HTR-8/SVneo (cell line): ENCODE measurements at regions not wholly inside any gene's neighbourhood (a gene's known extent, or its start where the extent isn't known, plus 50 kb on each side); places are given as distances from the start of the nearest gene placed in this dataset.
"Not testable (repeated sequence)": the region's sequence is repeated elsewhere in the genome, so short reads cannot be mapped to it uniquely, and the experiment has no call there.

Experiments
- DNase-seq: peaks from one replicate; pipeline ENCODE4 v3.0.0; 2011; ENCODE audit warnings: low spot score, mixed read lengths; ENCODE audit not compliant: insufficient read length
- FAIRE-seq: peaks from 2 replicates; lab custom pipeline; 2011; peaks lifted over from hg19 to GRCh38; lab: Jason Lieb, UNC

DNA sequence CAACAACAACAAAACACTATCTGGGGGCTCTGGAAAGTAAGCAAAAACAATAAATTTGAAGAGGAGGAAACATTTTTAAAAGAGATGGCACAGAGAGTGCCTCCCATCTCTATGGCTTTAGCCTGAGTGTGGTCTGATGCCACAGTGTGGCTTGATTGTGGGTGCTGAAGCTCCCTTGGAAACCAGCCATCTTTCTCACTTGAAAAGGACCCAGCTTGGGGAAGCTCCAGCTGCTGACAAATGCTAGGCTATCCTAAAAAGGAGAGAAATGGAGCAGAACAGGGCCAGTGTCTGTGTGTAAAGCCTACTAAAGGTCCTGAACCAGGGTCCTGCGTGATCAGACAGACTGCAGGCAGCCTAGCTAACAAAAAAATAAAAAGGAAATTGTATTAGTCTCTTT lies 642.0 kb upstream of the PTBP2 start:
- FAIRE-seq, result no peak
- no peak for DNase-seq

DNA sequence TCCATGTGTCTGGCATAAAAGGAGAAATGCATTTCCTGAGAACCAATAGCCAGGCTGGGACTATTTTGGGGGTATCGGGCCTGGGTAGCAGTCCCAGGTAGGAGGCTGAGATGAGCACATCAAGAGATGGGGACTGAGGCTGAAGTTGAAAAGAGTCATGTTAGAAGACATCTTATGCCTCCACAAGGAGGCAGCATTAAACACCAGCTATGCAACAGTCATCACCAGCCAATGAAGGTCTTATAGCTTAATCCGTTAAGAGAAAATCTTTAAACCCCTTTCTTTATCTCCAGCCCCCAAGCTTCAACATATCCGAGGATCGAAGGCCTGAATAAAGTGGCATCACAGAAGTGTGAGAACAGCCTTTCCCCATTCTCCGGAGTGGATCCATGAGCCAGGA lies 640.7 kb upstream of the PTBP2 start:
- FAIRE-seq (no peak), DNase-seq (no peak)

DNA sequence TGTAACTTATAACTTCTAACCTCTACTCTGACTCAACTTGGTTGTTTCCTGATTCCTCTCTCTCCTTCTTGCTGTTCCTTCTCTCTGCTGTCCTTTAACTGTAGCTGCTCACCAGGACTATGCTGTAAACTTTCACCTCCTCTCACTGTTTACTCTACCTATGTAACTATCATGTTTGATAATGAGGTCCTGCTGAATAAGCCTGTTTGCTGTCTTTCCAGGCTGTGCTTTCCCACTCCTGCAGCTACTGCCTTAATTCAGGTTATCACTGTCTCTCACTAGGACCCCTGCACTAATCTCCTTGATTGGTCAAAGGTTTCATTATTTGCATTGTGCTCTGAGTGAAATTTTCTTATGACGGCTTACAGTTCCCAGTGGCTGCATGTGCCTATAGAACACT lies 633.9 kb upstream of the PTBP2 start:
- FAIRE-seq, result no peak
- no peak for DNase-seq

DNA sequence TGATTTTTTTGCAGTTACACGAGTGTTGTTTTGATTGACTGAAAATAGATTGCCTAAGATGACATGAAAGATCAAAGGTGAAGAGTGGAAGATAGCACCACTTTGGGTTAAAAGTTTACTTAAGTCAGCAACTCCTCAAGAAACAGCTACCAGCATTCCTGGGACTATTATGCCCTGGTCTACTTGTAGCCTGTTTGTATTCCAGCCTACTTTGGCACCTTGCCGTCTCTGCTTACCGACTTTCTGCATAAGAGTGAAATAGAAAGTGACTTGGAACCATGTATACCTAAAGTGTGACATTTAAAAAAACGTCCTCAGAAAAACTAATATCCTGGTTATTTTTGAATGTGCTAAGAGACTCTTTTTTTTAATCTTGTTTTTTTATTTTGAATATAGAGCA lies 631.5 kb upstream of the PTBP2 start:
- DNase-seq, result no peak
- FAIRE-seq, result no peak

DNA sequence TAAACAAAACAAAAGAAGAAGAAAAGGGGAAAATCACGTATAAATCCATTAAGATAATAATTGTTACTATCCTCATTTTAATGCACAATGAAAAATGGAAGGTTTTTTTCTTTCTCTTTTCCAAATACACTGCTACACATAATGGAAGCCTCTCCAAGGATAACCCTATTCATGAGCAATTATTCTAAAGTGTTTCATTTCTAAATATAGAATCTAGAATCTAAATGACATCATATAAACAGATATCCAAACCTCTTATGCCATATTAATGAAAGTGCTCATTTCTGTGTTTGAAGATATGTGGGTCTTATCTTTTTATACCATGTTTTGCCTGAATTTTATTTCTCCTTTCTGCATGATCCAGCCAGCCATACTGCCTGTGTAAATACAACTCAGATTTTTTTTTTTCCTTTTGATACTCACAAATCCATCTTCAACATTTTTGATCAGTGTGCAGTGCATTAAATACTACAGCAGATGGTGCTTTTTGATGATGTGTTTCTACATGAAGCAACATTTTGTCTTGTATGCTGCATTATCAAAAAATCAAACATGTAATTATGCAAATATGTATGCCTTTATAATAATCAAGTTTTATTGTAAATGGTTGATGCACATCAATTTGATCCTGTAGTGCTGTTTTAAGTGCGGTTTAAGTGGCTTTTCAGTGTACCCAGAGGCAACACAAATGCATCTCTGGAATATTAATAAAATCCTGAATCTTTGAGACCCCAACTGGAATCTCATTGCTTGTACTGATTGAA lies 625.6 kb upstream of the PTBP2 start:
- DNase-seq (no peak), FAIRE-seq (no peak)

DNA sequence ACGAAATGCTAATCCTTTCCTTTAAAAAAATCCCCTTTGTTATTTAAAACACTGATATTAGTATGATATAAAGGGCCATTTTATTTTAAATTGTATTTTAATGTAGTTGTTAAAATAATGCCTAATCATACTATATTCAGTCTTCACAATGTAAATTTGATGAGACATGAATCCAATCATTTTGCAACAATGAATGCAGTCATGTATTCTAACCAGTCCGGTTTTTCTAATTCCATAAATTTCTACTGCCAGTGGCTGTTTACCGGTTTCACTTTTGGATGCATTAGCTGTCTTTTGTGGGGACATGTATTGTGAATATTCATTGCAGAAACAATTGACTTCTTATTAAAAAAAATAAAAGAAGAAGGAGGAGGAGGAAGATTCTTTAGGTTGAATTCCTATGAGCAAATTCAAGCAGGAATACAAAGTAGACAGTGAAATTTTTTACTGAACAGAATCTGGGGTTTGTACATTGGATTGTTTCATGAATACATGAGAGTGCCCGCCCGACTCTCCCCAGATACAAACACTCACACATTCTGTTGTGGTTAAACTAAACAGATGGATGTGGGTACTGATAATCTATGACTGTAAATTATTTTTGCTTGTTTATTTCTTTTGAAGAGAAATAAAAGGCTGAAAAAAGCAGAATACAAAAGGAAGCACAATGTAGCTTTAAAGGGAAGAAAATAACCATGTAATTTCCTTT lies 624.8 kb upstream of the PTBP2 start:
- DNase-seq (no peak), FAIRE-seq (no peak)

DNA sequence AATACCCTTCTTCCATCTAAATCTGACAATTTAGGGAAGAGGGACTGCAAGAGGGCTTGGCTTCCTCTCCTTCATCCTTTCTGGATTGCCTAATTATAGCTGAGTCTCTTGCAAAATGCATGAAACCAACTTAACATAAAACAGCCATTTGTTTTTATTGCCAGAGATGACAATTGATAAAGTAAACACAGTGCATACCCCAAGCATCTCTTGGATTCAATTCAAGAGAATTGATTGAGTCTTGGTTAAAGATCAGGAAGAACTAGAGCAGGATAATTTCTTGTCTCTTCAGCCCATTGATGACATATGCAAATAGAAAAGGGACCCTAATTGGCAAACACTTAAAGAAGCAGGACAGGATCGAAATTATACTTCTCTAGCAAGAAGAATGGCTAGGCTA lies 617.1 kb upstream of the PTBP2 start:
- DNase-seq, result no peak
- no peak for FAIRE-seq

DNA sequence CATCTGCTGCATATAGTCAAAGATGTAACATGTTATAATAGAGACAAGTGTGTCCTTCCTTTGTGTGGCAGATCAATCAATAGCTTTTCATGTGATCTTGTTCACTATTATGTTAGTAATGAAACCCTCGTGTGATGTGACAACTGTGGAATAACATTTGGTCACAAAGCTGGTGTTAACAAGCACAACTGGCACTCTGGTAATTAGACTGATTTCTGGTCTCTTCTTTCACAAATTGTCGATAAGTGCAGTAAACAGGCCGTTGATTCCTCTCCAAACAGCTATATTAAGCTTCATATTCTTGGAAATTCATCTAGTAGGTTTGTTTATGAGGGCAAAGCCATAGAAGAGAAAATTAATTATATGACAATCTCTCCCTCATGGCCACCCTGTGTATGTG lies 616.7 kb upstream of the PTBP2 start:
- no peak for DNase-seq
- FAIRE-seq, result no peak

DNA sequence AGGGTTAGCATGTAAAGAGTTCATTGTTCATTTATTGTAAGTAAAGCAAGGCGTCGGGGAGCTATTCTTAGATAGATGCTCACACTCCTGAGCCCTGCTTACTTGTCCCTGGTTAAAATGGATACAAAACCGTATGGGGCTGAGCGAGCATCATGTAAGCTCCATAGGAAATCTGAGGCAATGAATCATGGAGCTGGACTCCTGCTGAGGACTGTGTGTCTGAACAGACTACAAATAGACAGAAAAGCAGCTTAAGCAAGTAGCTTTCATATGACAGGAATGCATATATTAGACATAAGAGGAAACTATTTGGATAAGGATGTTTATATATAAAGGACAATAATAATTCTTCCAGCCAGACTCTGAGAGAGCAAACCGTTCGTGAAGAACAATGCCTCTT lies 604.9 kb upstream of the PTBP2 start:
- DNase-seq, result no peak
- no peak for FAIRE-seq

DNA sequence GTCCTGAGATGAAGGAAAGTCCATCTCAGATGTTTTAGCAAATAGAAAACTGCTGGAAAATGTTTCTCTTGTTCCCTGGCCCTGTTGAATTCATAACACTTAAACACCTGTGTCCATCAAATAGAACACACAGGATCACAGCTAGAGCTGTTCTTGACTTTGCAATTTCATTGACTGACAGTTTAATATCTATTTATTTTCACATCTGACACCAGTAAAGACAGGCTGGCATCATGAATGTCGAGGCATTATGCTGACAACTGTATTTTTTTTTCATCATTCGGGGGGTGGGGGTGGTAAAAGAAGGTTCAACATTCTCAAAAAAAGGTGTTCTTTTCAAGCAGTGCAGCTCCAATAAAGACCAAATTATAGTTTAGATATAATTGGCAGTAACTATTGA lies 591.2 kb upstream of the PTBP2 start:
- FAIRE-seq, result no peak
- no peak for DNase-seq

DNA sequence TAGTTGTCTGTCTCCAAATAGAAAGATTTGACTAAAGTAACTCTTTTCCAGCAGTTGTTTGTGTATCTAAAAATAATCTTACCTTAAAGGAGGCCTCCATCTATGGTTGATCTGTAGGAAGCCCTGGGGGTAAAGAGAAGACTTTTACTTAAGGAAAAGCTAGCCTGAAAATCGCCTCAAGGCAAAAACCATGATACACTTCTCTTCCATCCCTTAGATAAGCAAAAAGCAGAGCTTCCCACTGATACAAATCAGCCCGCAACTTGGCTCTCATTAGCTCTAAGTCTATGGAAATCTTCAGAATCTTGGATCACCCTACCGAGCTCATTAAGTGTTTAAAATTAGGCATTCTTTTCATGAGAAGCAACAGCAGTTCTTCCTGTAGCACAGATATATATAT lies 576.9 kb upstream of the PTBP2 start:
- no peak for FAIRE-seq

DNA sequence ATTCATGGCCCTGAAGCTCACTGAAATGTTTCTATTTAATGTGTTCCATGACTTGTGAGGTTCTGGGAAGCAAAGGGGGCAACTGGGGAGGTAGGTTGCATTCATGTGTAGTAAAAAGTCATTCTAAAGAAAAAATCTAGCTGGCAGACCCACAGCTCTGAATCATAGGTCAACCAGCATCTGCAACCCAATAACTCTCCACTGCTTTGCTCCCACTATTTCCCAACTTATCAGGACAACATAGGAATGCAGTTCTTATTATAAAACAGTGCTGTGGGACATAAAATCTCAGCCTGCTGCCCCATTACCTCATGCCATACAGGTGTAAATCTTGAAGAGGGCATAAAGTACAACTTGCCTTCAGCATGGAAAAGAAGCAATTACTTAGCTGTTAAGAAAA lies 576.1 kb upstream of the PTBP2 start:
- DNase-seq (no peak), FAIRE-seq (no peak)

More for the DNA sequence above, 576.9 kb upstream of the PTBP2 start:
- DNase-seq, result no peak

DNA sequence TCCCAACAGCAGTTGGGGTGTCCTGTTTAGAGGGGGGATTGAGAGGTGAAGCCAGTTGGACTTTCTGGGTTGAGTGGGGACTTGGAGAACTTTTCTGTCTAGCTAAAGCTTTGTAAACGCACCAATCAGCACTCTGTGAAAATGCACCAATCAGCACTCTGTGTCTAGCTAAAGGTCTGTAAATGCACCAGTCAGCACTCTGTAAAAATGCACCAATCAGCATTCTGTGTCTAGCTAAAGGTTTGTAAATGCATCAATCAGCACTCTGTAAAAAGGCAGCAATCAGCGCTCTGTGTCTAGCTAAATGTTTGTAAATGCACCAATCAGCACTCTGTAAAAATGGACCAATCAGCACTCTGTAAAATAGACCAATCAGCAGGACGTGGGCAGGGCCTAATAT lies 568.6 kb upstream of the PTBP2 start:
- not testable (repeated sequence) for FAIRE-seq, DNase-seq

DNA sequence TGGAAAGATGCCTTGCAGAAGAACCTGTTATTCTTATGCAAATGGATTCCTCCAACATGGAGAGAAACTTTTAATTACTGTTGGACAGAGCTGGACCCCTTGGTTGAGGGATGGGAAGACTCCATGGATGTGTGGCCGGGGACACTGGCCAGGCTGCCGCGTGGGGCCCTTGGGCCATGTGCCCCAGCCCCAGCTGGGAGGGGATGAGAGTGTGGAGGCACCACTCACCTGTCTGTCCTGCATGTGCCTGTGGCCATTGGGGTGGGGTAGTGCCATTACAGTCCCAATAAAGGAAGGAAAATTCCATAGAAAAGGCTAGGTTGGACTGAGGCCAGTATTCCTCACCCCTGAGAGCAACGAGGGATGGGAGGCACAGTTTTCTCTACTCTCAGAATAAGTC lies 564.5 kb upstream of the PTBP2 start:
- DNase-seq, result no peak
- no peak for FAIRE-seq

DNA sequence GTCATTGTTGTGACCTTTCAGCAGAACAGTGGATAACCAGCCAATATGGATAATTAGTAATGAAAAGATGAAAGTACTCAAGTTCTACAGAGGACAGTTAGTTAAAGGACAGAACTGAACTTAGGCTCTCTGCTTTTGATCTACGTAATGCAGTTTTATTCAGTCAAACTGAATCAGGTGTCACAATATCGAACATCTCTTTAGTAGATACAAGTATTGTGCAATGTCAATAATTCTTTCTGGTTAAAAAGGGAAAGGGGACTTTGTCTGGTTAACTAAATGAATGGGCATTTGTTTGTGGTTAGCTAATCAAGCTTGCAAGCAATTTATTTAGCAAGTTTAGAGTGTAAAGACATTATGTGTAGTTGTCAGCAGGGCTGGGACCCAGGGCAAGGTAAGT lies 562.2 kb upstream of the PTBP2 start:
- DNase-seq (no peak), FAIRE-seq (no peak)

DNA sequence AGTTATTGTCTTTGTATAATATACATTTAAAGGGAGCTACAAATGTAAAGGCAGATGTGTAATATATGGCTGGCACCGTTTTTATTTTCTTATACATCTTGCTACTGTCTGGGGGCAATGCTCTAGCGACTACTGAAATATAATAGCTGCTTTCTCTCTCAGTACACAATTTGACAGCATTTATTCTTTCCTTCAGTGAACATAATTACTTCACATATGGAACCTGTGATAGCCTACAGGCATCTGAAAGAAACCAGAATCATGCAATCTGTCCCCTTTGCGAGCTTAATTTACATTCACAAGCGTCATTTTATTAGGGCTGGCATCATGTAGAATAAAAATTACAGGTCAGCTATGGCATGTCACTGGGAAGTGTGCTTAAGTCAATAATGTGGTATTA lies 557.5 kb upstream of the PTBP2 start:
- FAIRE-seq (no peak), DNase-seq (no peak)

DNA sequence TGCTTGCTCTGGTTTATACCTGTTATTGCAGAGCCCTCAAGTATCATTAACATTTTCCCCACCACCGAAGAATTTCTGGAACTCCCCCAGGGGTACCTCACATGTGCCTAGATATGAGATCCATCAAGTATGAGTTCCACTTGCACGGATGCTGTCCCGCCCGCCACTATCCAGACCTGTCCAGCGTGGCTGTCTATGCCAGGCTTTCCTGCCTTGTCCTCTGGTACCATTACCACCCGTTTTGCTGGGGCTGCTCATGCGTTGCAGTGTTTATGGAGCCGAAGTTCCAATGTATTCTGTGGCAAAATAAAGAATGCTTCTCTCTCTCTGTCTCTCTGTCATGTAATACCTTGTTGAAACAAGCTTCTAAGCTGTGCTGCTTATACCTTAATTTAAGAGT lies 543.5 kb upstream of the PTBP2 start:
- DNase-seq (no peak), FAIRE-seq (no peak)

DNA sequence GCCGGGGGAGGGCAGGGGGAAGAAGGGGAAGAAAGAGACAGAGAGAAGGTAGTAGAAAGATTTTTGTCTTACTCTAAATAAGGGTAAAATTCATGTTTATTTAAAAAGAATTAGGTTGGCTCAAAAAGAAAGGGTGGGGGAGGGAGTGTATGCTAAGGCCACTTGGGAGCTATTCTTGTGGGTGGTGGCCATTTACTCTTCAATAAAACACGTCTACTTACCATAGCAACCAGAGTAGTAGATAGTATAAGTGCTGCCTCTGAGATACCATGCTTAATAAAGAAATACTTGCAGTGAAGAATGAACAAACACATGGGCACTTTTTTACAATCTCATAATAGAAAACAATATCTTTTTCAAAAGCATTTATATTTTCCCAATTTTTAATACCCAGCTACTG lies 538.1 kb upstream of the PTBP2 start:
- DNase-seq (no peak), FAIRE-seq (no peak)

DNA sequence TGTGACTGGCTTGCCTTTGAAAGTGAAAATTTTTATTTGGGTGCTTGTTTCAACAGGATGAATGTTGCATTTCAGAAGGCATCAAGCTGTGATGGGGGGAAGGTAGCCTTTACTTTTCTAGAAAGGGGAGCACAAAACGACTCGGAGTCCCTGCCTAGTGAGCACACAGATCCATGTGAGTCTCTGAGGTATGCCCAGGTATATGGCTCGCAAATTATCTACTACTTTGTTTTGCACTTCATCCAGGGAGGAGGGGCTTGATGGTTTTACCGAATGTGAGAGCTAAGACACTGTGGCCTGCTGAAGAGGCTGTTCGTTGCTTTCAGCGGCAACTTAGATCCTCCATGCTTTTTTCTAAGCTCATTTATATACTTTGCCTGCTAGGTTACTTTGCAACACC lies 537.7 kb upstream of the PTBP2 start:
- no peak for DNase-seq
- no peak for FAIRE-seq

DNA sequence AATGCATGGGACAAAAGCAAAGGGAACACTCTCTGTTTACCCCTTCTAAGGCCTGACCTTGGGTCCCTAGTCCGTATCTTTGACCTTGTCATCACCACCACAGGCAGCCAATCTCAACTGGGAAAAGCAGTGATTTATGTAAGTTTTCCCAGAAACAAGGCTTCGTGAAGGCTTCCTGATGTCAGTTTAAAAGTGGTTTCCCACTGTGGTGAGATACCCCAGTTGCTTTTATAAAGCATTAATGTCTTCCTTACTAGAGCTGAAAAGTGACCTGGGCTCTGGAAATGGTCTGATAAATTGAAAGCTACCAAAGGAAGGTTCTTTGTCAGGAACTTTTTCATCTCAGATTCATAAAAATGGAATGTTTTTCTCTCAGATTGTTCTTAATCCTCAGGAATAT lies 536.4 kb upstream of the PTBP2 start:
- DNase-seq (no peak), FAIRE-seq (no peak)

DNA sequence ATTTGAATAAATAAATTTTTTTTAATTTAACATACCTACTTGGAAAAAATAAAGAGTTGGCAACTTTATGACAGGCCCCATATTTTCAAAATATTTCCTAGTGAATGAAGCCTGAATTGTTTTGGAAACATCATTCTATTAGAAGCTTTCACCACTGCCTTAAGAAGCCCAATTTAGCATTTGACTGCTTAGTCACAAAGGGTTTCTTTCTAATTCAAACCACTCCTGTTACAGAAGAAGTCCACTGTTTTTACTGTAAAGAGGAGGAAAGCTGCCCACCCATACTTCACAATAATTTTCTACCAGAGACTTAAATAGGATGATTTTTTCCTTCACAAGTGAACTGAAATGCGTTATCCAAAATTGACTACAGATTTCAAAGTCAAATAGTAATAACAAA lies 534.6 kb upstream of the PTBP2 start:
- no peak for DNase-seq

DNA sequence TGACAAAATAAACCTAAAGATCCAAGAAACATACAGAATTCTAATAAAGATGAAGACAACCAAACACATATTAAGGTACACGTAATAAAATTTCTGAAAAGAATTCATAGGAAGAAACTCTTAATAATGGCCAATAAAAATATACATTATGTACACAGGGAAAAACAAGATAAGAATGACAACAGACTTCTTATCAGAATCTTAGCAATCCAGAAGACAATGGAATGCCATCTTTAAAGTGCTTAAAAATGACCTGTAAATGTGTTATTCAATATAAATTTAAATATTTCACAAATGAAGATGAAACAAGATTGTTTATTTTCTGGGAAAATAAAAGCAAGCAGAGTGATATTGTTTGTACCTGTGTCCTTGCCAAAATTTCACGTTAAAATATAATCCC lies 530.4 kb upstream of the PTBP2 start:
- FAIRE-seq (no peak), DNase-seq (no peak)

More for the DNA sequence above, 534.6 kb upstream of the PTBP2 start:
- no peak for FAIRE-seq
